Head of caudate nucleus (tissue), 42 donors: ENCODE measurements at regions not wholly inside any gene's neighbourhood (a gene's known extent, or its start where the extent isn't known, plus 50 kb on each side); places are given as distances from the start of the nearest gene placed in this dataset.
"Not testable (repeated sequence)": the region's sequence is repeated elsewhere in the genome, so short reads cannot be mapped to it uniquely, and the experiment has no call there.

Experiments used
- DNase-seq, 42 donors: peaks; one replicate each; pipeline versions ENCODE4 v3.0.0 to v3.0.0-alpha.2; 2020 to 2021; ENCODE audit warnings: mixed read lengths in 7 of 42
- intact Hi-C: fragments of 100-400 bp; cut with DNase I; formaldehyde crosslinking; loops from one replicate; pipeline ENCODE4 v1.15.0; 2022

GRCh38 chr12:30278401-30278800 is 417.3 kb downstream of the IPO8 start:
- peak in 19 of 42 donors; percentile 10 to 49 (median 29) for DNase-seq

GRCh38 chr12:30272515-30272914 is 423.2 kb downstream of the IPO8 start:
- DNase-seq, intact Hi-C loops: not testable (repeated sequence)

More at GRCh38 chr12:30278401-30278800, 417.3 kb downstream of the IPO8 start:
- intact Hi-C loops = no loop called here

GRCh38 chr12:30269496-30269895 is 426.2 kb downstream of the IPO8 start:
- no peak for DNase-seq
- intact Hi-C loops = no loop called here

GRCh38 chr12:30268041-30268440 is 427.6 kb downstream of the IPO8 start:
- DNase-seq = no peak
- intact Hi-C loops = no loop called here

- intact Hi-C loops = no loop called here
- DNase-seq = no peak
Measured at GRCh38 chr12:30263434-30263833, 432.2 kb downstream of the IPO8 start.

- DNase-seq = no peak
- intact Hi-C loops = no loop called here
Measured at GRCh38 chr12:30257618-30258017, 438.1 kb downstream of the IPO8 start.

- intact Hi-C loops = no loop called here
- no peak for DNase-seq
Measured at GRCh38 chr12:30251546-30251945, 444.1 kb downstream of the IPO8 start.

GRCh38 chr12:30243426-30243825 is 452.2 kb downstream of the IPO8 start:
- DNase-seq = no peak
- intact Hi-C loops = no loop called here

- intact Hi-C loops = no loop called here
- DNase-seq = peak in 8 of 42 donors; percentile 8 to 39 (median 23)
Measured at GRCh38 chr12:30219047-30219446, 435.3 kb upstream of the TMTC1 start.

GRCh38 chr12:30218073-30218472 is 434.3 kb upstream of the TMTC1 start:
- intact Hi-C loops = no loop called here
- no peak for DNase-seq

- DNase-seq = no peak
- intact Hi-C loops = no loop called here
Measured at GRCh38 chr12:30213166-30213565, 429.4 kb upstream of the TMTC1 start.

- intact Hi-C loops = no loop called here
- DNase-seq = no peak
Measured at GRCh38 chr12:30211743-30212142, 428.0 kb upstream of the TMTC1 start.

GRCh38 chr12:30203981-30204380 is 420.2 kb upstream of the TMTC1 start:
- intact Hi-C loops = no loop called here
- peak in 41 of 42 donors; percentile 16 to 92 (median 59) for DNase-seq

- intact Hi-C loops = no loop called here
- no peak for DNase-seq
Measured at GRCh38 chr12:30202521-30203254, 418.9 kb upstream of the TMTC1 start.

- peak in 14 of 42 donors; percentile 7 to 47 (median 16) for DNase-seq
- intact Hi-C loops = no loop called here
Measured at GRCh38 chr12:30201301-30202160, 417.8 kb upstream of the TMTC1 start.

GRCh38 chr12:30200864-30201263 is 417.1 kb upstream of the TMTC1 start:
- peak in 2 of 42 donors; percentile 11 to 28 for DNase-seq
- intact Hi-C loops = no loop called here

- intact Hi-C loops = no loop called here
Measured at GRCh38 chr12:30197392-30198057, 413.8 kb upstream of the TMTC1 start.

GRCh38 chr12:30191696-30192455 is 408.1 kb upstream of the TMTC1 start:
- intact Hi-C loops = no loop called here

More at GRCh38 chr12:30197392-30198057, 413.8 kb upstream of the TMTC1 start:
- DNase-seq = no peak

More at GRCh38 chr12:30191696-30192455, 408.1 kb upstream of the TMTC1 start:
- DNase-seq = no peak
